GM12878 (cell line): ENCODE measurements at regions not wholly inside any gene's neighbourhood (a gene's known extent, or its start where the extent isn't known, plus 50 kb on each side); places are given as distances from the start of the nearest gene placed in this dataset.

ENCODE experiments used
- EP300 ChIP-seq, 2 experiments: fragments of 150-350 bp in 1 of 2; IDR thresholded peaks; 2 replicates each; pipeline ENCODE4 v1.6.1; 2011 to 2012; ENCODE audit warnings: low read depth in 2 of 2, low read length in 2 of 2, borderline replicate concordance in 1 of 2, improper control_type of control experiment in 1 of 2, inconsistent platforms in 1 of 2; ENCODE audit not compliant: control insufficient read depth in 1 of 2
- EZH2 ChIP-seq: IDR thresholded peaks from 2 replicates; pipeline ENCODE4 v1.6.1; 2012; ENCODE audit warnings: low read depth, mild to moderate bottlenecking, control low read depth, inconsistent platforms, low read length, borderline replicate concordance; ENCODE audit not compliant: control insufficient read depth
- MYB ChIP-seq: fragments of 150-350 bp; IDR thresholded peaks from 2 replicates; pipeline ENCODE4 v1.6.1; 2014; ENCODE audit warnings: mild to moderate bottlenecking, low read depth, low read length, borderline replicate concordance
- POLR2AphosphoS5 ChIP-seq: IDR thresholded peaks from 2 replicates; pipeline ENCODE4 v1.6.1; 2011; ENCODE audit warnings: mild to moderate bottlenecking, low read length, inconsistent platforms
- POU2F2 ChIP-seq: IDR thresholded peaks from 3 replicates; pipeline ENCODE4 v1.6.1; 2011; ENCODE audit warnings: low read depth, mild to moderate bottlenecking, low read length, borderline replicate concordance
- SMC3 ChIP-seq: IDR thresholded peaks from 2 replicates; pipeline ENCODE4 v1.6.1; 2011; ENCODE audit warnings: low read length, improper control_type of control experiment, borderline replicate concordance
- STAT1 ChIP-seq: fragments of 450-650 bp; conservative IDR thresholded peaks from 2 replicates; pipeline ENCODE4 v1.6.1; 2014; ENCODE audit warnings: antibody characterized with exemption, mild to moderate bottlenecking
- TBL1XR1 ChIP-seq: IDR thresholded peaks from 2 replicates; pipeline ENCODE4 v1.6.1; 2012; ENCODE audit warnings: low read depth, low read length, improper control_type of control experiment
- ZNF622 ChIP-seq: fragments of 450-650 bp; IDR thresholded peaks from 2 replicates; pipeline ENCODE4 v1.6.1; 2017; ENCODE audit warnings: mild to moderate bottlenecking, inconsistent platforms
- TF ChIP-seq, protein P1 (sequence below): fragments of 450-650 bp; IDR thresholded peaks from 2 replicates; pipeline ENCODE4 v1.6.1; 2017; ENCODE audit warnings: antibody characterized with exemption, mild to moderate bottlenecking, moderate library complexity
- TF ChIP-seq, protein P2 (sequence below): IDR thresholded peaks from 2 replicates; pipeline ENCODE4 v1.6.1; 2011; ENCODE audit warnings: low read depth, low read length, improper control_type of control experiment, borderline replicate concordance
- TF ChIP-seq, protein P3 (sequence below): fragments of 450-650 bp; formaldehyde crosslinking; IDR thresholded peaks from 2 replicates; pipeline ENCODE4 v1.4.0; 2022; ENCODE audit warnings: mild to moderate bottlenecking, moderate library complexity
- TF ChIP-seq, protein P4 (sequence below): fragments of 450-650 bp; IDR thresholded peaks from 2 replicates; pipeline ENCODE4 v1.6.1; 2017; ENCODE audit warnings: borderline replicate concordance

DNA sequence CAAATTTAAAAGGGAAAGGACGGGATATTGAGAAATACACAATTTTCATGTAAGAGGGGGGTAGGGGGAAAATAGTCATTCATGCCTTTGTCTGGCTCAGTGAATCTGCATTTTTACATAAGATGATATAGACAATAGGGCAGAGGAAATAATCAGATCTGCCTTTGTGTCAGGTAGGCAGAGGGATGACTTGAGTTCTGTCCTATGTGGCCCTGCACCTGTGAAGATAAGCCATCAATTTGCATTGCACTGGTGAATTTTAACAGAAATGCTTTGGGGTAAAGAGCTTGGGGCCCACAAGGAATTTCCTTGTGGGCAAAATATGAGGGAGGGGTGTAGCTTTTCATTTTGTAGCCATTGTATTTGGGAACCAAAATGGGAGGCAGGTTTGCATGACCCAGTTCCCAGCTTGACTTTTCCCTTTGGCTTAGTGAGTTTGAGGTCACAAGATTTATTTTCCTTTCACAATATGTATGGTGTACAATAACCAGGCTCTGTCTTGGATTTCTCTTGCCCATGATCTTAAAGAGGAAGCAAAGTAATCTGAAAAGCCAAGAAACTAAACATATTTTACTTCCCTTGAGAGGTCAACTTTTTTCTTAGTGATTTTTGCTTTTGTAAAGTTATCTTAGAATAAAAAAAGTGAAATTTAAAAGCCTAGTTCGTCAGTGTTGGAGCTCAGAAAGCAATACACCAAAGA lies 77.7 kb upstream of the SORL1 start:
- TF ChIP-seq TBL1XR1 = no peak
- no peak for TF ChIP-seq MYB
- TF ChIP-seq EZH2 = no peak
- no peak for TF ChIP-seq POLR2AphosphoS5
- no peak for TF ChIP-seq POU2F2
- TF ChIP-seq, protein P1, sequence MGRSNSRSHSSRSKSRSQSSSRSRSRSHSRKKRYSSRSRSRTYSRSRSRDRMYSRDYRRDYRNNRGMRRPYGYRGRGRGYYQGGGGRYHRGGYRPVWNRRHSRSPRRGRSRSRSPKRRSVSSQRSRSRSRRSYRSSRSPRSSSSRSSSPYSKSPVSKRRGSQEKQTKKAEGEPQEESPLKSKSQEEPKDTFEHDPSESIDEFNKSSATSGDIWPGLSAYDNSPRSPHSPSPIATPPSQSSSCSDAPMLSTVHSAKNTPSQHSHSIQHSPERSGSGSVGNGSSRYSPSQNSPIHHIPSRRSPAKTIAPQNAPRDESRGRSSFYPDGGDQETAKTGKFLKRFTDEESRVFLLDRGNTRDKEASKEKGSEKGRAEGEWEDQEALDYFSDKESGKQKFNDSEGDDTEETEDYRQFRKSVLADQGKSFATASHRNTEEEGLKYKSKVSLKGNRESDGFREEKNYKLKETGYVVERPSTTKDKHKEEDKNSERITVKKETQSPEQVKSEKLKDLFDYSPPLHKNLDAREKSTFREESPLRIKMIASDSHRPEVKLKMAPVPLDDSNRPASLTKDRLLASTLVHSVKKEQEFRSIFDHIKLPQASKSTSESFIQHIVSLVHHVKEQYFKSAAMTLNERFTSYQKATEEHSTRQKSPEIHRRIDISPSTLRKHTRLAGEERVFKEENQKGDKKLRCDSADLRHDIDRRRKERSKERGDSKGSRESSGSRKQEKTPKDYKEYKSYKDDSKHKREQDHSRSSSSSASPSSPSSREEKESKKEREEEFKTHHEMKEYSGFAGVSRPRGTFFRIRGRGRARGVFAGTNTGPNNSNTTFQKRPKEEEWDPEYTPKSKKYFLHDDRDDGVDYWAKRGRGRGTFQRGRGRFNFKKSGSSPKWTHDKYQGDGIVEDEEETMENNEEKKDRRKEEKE = no peak
- TF ChIP-seq ZNF622 = no peak
- TF ChIP-seq, protein P2, sequence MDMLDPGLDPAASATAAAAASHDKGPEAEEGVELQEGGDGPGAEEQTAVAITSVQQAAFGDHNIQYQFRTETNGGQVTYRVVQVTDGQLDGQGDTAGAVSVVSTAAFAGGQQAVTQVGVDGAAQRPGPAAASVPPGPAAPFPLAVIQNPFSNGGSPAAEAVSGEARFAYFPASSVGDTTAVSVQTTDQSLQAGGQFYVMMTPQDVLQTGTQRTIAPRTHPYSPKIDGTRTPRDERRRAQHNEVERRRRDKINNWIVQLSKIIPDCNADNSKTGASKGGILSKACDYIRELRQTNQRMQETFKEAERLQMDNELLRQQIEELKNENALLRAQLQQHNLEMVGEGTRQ = no peak
- TF ChIP-seq EP300 (IDR thresholded peaks at IDR 0.05; ENCODE audit: borderline replicate concordance in 1 of 2, control insufficient read depth in 1 of 2, low read depth in 2 of 2, low read length in 2 of 2) = no peak
- TF ChIP-seq, protein P3, sequence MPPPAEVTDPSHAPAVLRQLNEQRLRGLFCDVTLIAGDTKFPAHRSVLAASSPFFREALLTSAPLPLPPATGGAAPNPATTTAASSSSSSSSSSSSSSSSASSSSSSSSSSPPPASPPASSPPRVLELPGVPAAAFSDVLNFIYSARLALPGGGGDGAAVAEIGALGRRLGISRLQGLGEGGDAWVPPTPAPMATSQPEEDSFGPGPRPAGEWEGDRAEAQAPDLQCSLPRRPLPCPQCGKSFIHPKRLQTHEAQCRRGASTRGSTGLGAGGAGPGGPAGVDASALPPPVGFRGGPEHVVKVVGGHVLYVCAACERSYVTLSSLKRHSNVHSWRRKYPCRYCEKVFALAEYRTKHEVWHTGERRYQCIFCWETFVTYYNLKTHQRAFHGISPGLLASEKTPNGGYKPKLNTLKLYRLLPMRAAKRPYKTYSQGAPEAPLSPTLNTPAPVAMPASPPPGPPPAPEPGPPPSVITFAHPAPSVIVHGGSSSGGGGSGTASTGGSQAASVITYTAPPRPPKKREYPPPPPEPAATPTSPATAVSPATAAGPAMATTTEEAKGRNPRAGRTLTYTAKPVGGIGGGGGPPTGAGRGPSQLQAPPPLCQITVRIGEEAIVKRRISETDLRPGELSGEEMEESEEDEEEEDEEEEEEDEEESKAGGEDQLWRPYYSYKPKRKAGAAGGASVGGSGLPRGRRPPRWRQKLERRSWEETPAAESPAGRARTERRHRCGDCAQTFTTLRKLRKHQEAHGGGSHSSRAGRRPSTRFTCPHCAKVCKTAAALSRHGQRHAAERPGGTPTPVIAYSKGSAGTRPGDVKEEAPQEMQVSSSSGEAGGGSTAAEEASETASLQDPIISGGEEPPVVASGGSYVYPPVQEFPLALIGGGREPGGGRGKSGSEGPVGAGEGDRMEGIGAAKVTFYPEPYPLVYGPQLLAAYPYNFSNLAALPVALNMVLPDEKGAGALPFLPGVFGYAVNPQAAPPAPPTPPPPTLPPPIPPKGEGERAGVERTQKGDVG (CRISPR knock-in tag) = no peak
- no peak for TF ChIP-seq STAT1
- TF ChIP-seq, protein P4, sequence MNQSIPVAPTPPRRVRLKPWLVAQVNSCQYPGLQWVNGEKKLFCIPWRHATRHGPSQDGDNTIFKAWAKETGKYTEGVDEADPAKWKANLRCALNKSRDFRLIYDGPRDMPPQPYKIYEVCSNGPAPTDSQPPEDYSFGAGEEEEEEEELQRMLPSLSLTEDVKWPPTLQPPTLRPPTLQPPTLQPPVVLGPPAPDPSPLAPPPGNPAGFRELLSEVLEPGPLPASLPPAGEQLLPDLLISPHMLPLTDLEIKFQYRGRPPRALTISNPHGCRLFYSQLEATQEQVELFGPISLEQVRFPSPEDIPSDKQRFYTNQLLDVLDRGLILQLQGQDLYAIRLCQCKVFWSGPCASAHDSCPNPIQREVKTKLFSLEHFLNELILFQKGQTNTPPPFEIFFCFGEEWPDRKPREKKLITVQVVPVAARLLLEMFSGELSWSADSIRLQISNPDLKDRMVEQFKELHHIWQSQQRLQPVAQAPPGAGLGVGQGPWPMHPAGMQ = no peak
- TF ChIP-seq SMC3 = no peak
